AG09319 (cell line): ENCODE measurements at regions not wholly inside any gene's neighbourhood (a gene's known extent, or its start where the extent isn't known, plus 50 kb on each side); places are given as distances from the start of the nearest gene placed in this dataset.

Experiments used
- DNase-seq: peaks from one replicate; pipeline ENCODE4 v3.0.0-alpha.2; 2010; ENCODE audit warnings: low read depth; ENCODE audit errors: extremely low read depth
- TF ChIP-seq, protein P1 (sequence below): IDR thresholded peaks from 2 replicates; pipeline ENCODE4 v1.5.1; 2011; ENCODE audit warnings: low read depth, mild to moderate bottlenecking, inconsistent platforms, low read length, moderate library complexity

- DNase-seq, result no peak
- TF ChIP-seq, protein P1, sequence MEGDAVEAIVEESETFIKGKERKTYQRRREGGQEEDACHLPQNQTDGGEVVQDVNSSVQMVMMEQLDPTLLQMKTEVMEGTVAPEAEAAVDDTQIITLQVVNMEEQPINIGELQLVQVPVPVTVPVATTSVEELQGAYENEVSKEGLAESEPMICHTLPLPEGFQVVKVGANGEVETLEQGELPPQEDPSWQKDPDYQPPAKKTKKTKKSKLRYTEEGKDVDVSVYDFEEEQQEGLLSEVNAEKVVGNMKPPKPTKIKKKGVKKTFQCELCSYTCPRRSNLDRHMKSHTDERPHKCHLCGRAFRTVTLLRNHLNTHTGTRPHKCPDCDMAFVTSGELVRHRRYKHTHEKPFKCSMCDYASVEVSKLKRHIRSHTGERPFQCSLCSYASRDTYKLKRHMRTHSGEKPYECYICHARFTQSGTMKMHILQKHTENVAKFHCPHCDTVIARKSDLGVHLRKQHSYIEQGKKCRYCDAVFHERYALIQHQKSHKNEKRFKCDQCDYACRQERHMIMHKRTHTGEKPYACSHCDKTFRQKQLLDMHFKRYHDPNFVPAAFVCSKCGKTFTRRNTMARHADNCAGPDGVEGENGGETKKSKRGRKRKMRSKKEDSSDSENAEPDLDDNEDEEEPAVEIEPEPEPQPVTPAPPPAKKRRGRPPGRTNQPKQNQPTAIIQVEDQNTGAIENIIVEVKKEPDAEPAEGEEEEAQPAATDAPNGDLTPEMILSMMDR, result no peak
These were observed 388.5 kb downstream of the PSAT1 start for GRCh38 chr9:78685471-78685870.

DNA sequence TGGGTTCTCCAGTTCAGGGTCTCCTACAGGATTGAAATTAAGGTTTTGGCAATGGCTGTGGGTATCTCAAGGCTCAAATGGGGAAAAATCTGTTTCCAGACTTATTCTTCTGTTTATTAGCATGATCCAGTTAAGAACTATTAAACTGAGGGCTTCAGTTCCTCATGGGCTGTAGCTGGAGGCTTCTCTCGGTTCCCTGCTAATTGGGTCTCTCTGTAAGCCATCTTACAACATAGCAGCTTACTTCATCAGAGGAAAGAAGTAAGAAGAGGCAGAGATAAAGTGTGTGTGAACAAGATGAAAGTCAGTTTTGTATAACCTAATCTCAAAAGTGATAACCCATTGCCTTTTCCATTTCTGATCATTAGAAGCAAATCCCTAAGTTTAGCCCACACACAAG lies 391.9 kb downstream of the PSAT1 start:
- TF ChIP-seq, protein P1, result no peak
- no peak for DNase-seq

DNA sequence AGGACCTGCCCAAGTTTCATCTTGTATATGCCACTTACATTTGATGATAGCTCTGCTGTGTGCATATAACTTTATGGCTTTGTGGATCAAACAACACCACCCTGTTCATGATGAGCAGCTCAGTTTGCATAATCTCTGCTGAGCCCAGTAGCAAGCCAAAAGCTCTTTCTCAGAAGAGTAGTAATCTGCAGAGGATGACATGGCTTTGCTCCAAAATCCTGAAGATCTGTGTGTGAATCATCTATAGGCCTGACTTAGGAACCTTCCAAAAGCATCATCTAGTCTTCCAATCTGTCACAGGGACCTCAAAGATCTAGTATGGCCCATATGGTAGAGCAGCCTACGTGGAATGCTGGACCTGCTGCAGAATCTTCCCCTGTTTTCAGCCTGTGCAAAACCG lies 394.6 kb downstream of the PSAT1 start:
- DNase-seq, result no peak
- TF ChIP-seq, protein P1, result no peak

GRCh38 chr9:78692871-78693270 lies 395.9 kb downstream of the PSAT1 start:
- TF ChIP-seq, protein P1, result no peak
- DNase-seq, result no peak

DNA sequence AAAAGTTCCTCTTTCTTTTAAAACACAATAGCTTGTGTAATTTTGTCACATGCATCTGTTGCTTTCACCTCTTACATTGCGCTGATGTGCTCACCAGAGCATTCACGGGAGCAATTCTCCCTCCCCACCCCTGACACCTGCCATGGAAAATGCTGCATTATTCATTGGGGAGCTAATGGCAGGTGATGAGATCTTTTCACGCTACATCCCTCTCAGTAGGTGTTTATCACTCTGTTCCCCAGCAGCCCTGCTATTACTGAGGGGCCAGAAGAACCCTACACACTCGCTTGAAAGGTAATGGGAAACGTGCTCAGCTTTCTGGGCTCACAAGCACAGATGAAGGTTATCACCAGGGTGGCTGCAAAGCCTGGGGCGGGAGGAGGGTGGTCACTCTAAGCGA lies 398.0 kb downstream of the PSAT1 start:
- TF ChIP-seq, protein P1, result no peak
- no peak for DNase-seq

DNA sequence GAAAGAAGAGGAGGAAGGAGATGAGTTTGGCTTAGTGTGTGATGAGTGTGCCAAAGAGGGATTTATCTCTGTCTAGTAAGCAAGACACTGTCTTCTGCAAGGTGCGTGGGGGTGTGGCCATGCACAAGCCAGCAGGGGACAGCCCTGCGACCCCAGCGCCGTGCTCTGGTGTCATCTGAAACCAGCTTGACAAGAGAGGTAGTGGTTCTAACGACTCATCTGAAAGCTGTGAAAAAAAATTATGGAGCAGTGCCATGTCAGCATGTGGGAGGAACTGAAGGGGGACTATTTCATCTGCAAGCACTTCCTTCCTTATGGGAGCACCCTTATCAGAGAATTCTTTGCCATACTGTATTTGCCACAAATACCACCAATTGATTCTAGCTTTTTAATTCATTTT lies 398.6 kb downstream of the PSAT1 start:
- TF ChIP-seq, protein P1, result no peak
- no peak for DNase-seq

- TF ChIP-seq, protein P1, result no peak
- no peak for DNase-seq
These were observed 400.7 kb downstream of the PSAT1 start for GRCh38 chr9:78697618-78698017.
